ENCODE measurements at regions not wholly inside any gene's neighbourhood (a gene's known extent, or its start where the extent isn't known, plus 50 kb on each side); places are given as distances from the start of the nearest gene placed in this dataset.
A peak's percentile ranks its signal among the peaks of the same experiment; 100 is the strongest.

GRCh38 chr20:24797745-24798655 is 151.1 kb upstream of the CST7 start:
- in situ Hi-C loops (cut with MboI; ENCODE audit: low sequenced_read_pairs): loop anchor here (10.0 kb wide), 1 partner anchor 643 kb away; no protein-coding TSS in a partner anchor
- H3K4me1 ChIP-seq (ENCODE audit: control insufficient read depth, insufficient read depth, low read length): no peaks in the 10 kb centered on the region
- no peak overlapping the region for H3K4me2 ChIP-seq (ENCODE audit: low read depth, low read length)
- H3K4me3 ChIP-seq (ENCODE audit: insufficient read depth, low read depth, low read length): no peak overlapping the region
- H2AFZ ChIP-seq (replicated peaks; ENCODE audit: low read length, poor library complexity): peak overlapping the region; percentile 37
- H2BK15ac ChIP-seq (ENCODE audit: low read depth, low read length): no peak overlapping the region
- no peak overlapping the region for H3K27ac ChIP-seq (ENCODE audit: insufficient read depth, low read length)
- ATAC-seq (ENCODE audit: low read depth): no peak
- dilution Hi-C loops (cut with HindIII; ENCODE audit: low sequenced_read_pairs, unreplicated experiment): no loop called here
- no peak overlapping the region for H4K8ac ChIP-seq (ENCODE audit: low read depth in 2 of 2, low read length in 2 of 2)
- H3K18ac ChIP-seq (ENCODE audit: low read depth, low read length): no peak overlapping the region
- no peaks in the 10 kb centered on the region for H3K79me1 ChIP-seq (ENCODE audit: low read depth in 1 of 2, low read length in 2 of 2)
- H3K23ac ChIP-seq (ENCODE audit: low read depth, low read length): no peak overlapping the region
- no peak overlapping the region for H3K56ac ChIP-seq (ENCODE audit: extremely low read depth, insufficient read depth, low read length)
- ChIA-PET CTCF (no interaction called here), POLR2A (ENCODE audit: unreplicated experiment) (no interaction called here)
- H2BK5ac ChIP-seq (ENCODE audit: low read depth, low read length, poor library complexity, severe bottlenecking): no peak overlapping the region
- no peak overlapping the region for H2AK9ac ChIP-seq (replicated peaks; ENCODE audit: low read depth, low read length, poor library complexity)
- no peaks in the 10 kb centered on the region for H4K20me1 ChIP-seq (ENCODE audit: insufficient read depth, low read length)
- no peaks in the 10 kb centered on the region for H3K9me1 ChIP-seq (ENCODE audit: insufficient read depth, low read length)
- H3K9ac ChIP-seq (ENCODE audit: low read depth, low read length): no peak overlapping the region
- H3K27me3 ChIP-seq (ENCODE audit: control insufficient read depth, insufficient read depth, low read length): peaks cover 9% of the 10 kb centered on the region
- no TSS peak for BruUV-seq (replicated peaks)
- no peak overlapping the region for H2BK120ac ChIP-seq (ENCODE audit: low read depth, low read length)
- no peak overlapping the region for H2BK20ac ChIP-seq (ENCODE audit: low read depth, low read length)
- no peak overlapping the region for H2AK5ac ChIP-seq (ENCODE audit: low read depth, low read length)
- DNase-seq: no peak
- 90% methylated on average over 13 of the region's 19 CpGs; no CpG with 5 or more reads in 1 of the 2 experiments for WGBS, 2 experiments (ENCODE audit: extremely low coverage in 2 of 2, insufficient read length in 1 of 2)
- H3K9me3 ChIP-seq (ENCODE audit: control insufficient read depth, insufficient read depth, low read length): no peaks in the 10 kb centered on the region
- H4K5ac ChIP-seq (ENCODE audit: low read depth, low read length): no peak overlapping the region
- H3K14ac ChIP-seq (replicated peaks; ENCODE audit: low read depth, low read length): no peak overlapping the region
- H3K4ac ChIP-seq (ENCODE audit: low read depth, low read length): no peak overlapping the region
- no peaks in the 10 kb centered on the region for H3K36me3 ChIP-seq (ENCODE audit: control insufficient read depth, insufficient read depth, low read length)
- no peak overlapping the region for H4K91ac ChIP-seq (ENCODE audit: insufficient read depth, low read depth, low read length)
- intact Hi-C loops (cut with micrococcal nuclease): no loop called here
- TF ChIP-seq MXI1 (IDR thresholded peaks at IDR 0.05; ENCODE audit: borderline replicate concordance, low read depth, low read length): no peak
- no peak for TF ChIP-seq USF2 (IDR thresholded peaks at IDR 0.05; ENCODE audit: low read depth, low read length)
- TF ChIP-seq, protein P1, sequence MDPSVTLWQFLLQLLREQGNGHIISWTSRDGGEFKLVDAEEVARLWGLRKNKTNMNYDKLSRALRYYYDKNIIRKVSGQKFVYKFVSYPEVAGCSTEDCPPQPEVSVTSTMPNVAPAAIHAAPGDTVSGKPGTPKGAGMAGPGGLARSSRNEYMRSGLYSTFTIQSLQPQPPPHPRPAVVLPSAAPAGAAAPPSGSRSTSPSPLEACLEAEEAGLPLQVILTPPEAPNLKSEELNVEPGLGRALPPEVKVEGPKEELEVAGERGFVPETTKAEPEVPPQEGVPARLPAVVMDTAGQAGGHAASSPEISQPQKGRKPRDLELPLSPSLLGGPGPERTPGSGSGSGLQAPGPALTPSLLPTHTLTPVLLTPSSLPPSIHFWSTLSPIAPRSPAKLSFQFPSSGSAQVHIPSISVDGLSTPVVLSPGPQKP (IDR thresholded peaks at IDR 0.05; ENCODE audit: borderline replicate concordance, low read depth, low read length): no peak
- TF ChIP-seq BHLHE40 (IDR thresholded peaks at IDR 0.05; ENCODE audit: low read depth, low read length): no peak
- TF ChIP-seq MAFK (IDR thresholded peaks at IDR 0.05; ENCODE audit: low read depth, low read length): no peak
- TF ChIP-seq MAZ (IDR thresholded peaks at IDR 0.05; ENCODE audit: borderline replicate concordance, low read depth, low read length): no peak
- no peak for TF ChIP-seq FOS (IDR thresholded peaks at IDR 0.05; ENCODE audit: low read depth, low read length)
- TF ChIP-seq RFX5 (IDR thresholded peaks at IDR 0.05; ENCODE audit: low read depth, low read length): no peak
- TF ChIP-seq CEBPB (IDR thresholded peaks at IDR 0.05; ENCODE audit: low read depth, low read length): no peak
- no peak for TF ChIP-seq RCOR1 (IDR thresholded peaks at IDR 0.05; ENCODE audit: insufficient replicate concordance, low read length)
- no peak for TF ChIP-seq CHD1 (IDR thresholded peaks at IDR 0.05; ENCODE audit: low read depth, low read length)
- TF ChIP-seq, protein P2, sequence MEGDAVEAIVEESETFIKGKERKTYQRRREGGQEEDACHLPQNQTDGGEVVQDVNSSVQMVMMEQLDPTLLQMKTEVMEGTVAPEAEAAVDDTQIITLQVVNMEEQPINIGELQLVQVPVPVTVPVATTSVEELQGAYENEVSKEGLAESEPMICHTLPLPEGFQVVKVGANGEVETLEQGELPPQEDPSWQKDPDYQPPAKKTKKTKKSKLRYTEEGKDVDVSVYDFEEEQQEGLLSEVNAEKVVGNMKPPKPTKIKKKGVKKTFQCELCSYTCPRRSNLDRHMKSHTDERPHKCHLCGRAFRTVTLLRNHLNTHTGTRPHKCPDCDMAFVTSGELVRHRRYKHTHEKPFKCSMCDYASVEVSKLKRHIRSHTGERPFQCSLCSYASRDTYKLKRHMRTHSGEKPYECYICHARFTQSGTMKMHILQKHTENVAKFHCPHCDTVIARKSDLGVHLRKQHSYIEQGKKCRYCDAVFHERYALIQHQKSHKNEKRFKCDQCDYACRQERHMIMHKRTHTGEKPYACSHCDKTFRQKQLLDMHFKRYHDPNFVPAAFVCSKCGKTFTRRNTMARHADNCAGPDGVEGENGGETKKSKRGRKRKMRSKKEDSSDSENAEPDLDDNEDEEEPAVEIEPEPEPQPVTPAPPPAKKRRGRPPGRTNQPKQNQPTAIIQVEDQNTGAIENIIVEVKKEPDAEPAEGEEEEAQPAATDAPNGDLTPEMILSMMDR (conservative IDR thresholded peaks at IDR 0.05; ENCODE audit: low read depth, low read length): no peak
- no peak for TF ChIP-seq SMC3 (IDR thresholded peaks at IDR 0.05; ENCODE audit: low read depth, low read length)
- no peak for TF ChIP-seq NFE2L2 (IDR thresholded peaks at IDR 0.05; ENCODE audit: low read depth, low read length)
- no peak for TF ChIP-seq RAD21 (IDR thresholded peaks at IDR 0.05; ENCODE audit: low read length)
